HT-29 (cell line): ENCODE measurements at regions not wholly inside any gene's neighbourhood (a gene's known extent, or its start where the extent isn't known, plus 50 kb on each side); places are given as distances from the start of the nearest gene placed in this dataset.
"Not testable (repeated sequence)": the region's sequence is repeated elsewhere in the genome, so short reads cannot be mapped to it uniquely, and the experiment has no call there.

Experiments used
- DNase-seq: peaks from one replicate; pipeline ENCODE4 v3.0.0-alpha.2; 2015; ENCODE audit warnings: low spot score

GRCh38 chr12:75708802-75709201, 197.4 kb upstream of the KRR1 start:
- no peak for DNase-seq

DNA sequence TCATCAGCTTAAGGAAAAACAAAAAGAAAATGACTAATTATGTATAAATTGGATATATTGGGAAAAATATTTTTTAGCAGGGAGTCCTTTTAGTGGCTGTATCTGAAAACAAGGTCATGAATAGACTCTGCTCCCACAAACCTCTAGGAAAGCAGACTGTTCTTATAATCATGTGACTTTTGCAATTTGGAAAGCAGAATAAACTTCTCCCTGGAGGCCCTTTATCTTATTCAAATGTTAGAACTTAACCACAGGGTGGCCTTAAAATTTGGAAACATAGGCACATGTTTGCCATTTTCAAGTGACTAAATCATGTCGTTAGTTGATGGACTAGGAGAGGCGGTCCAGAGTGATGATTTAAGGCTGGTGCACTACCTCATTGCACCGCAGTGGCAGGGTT, 196.6 kb upstream of the KRR1 start:
- no peak for DNase-seq

DNA sequence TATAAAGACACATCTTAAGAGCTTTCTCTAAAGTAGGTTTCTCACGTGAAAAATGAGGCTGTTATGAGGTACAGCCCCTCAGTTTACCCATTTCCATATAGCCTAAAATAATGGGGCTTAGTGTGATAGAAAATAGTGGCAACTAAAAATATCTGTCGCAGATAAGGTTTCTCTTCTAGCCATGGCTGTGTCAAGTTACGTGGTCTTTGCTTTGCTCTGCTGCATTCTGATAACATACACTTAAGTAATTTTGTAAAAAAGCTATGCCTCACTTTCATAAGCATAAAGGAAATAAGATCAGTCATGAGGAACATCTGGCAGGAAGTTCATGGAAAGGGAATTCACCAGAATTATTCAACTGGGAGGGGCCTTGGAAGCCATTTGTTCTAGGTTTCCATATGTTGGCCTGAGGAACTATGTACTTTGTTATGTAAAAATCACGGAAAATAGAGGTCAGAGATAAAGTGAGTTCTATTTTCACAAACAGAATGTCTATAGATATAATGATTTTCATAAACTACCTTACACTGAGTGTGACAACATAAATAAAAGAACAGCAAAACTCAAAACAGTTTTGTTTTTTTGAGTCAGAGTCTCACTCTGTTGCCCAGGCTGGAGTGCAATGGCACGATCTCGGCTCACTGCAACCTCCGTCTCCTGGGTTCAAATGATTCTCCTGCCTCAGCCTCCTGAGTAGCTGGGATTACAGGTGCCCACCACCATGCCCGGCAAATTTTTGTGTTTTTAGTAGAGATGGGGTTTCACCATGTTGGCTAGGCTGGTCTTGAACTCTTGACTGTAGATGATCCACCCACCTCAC, 195.6 kb upstream of the KRR1 start:
- no peak for DNase-seq

- no peak for DNase-seq
These were observed 194.6 kb upstream of the KRR1 start for GRCh38 chr12:75705749-75706711.

- no peak for DNase-seq
These were observed 193.3 kb upstream of the KRR1 start for GRCh38 chr12:75704664-75705063.

GRCh38 chr12:75704208-75704607, 192.8 kb upstream of the KRR1 start:
- no peak for DNase-seq

- DNase-seq: no peak
These were observed 191.7 kb upstream of the KRR1 start for GRCh38 chr12:75703131-75703530.

GRCh38 chr12:75702477-75703093, 191.2 kb upstream of the KRR1 start:
- no peak for DNase-seq

- no peak for DNase-seq
These were observed 190.4 kb upstream of the KRR1 start for GRCh38 chr12:75701859-75702258.

DNA sequence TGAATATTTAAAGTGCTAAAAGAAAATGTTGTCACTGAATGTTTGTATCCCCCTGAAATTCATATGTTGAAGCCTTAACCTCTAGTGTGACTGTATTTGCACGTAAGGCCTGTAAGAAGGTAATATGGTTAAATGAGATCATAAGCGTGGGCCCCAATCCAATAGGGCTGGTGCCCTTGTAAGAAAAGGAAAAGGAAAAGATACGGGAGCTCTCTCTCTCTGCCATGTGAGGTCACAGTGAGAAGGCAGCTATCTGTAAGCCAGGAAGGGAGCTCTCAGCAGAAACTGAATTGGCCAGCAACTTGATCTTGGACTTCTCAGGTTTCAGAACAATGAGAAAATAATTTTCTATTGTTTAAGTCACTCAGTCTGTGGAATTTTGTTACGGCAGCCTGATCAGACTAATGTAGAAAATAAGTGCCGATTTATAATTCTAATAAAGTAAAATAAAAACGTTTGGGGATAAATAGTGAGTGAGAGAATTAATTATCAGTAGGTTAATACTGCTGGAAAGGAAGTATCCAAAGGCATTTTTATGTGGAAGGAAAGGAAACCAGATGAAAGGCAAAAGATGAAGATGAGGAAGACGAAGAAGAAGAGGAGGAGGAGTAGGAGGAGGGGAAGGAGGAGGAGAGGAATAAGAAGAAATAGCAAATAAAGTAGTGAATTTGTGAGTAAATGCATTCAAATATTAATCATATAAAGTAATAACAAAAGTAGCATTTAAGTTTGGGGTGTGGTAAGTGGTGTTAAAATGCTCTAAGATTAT, 188.5 kb upstream of the KRR1 start:
- DNase-seq: no peak

GRCh38 chr12:75699251-75699650, 187.8 kb upstream of the KRR1 start:
- no peak for DNase-seq

- no peak for DNase-seq
These were observed 186.6 kb upstream of the KRR1 start for GRCh38 chr12:75698052-75698451.

- DNase-seq: no peak
These were observed 184.5 kb upstream of the KRR1 start for GRCh38 chr12:75695926-75696325.

GRCh38 chr12:75694534-75695268, 183.3 kb upstream of the KRR1 start:
- no peak for DNase-seq

GRCh38 chr12:75692876-75693275, 181.5 kb upstream of the KRR1 start:
- no peak for DNase-seq

- DNase-seq: no peak
These were observed 179.0 kb upstream of the KRR1 start for GRCh38 chr12:75690296-75690955.

GRCh38 chr12:75686233-75686632, 174.8 kb upstream of the KRR1 start:
- DNase-seq: not testable (repeated sequence)

DNA sequence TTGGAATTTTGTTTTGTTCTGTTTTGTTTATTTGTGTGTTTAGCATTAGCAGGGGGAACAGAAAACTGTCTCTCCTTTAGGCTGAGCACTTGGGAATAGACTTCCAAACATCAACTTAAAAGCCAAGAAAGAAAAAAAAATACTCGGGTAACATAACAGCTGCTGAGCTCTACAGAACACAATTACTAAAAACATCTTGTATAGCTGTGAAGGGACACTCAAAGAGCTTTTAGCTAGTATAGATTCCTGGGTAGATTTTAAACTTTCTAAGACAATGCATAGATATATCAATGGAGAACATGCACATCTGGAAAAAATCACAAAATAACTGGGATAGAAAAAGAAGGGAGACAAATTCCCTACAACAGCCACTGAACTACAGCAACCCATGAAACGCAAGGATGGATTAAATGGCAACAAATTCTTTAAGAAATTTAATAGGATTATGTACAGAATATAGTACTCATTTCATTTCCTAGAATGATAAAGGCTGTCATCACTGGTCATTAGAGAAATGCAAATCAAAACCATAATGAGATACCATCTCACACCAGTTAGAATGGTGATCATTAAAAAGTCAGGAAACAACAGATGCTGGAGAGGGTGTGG, 174.3 kb upstream of the KRR1 start:
- DNase-seq: no peak
